H1 (cell line): ENCODE measurements at regions not wholly inside any gene's neighbourhood (a gene's known extent, or its start where the extent isn't known, plus 50 kb on each side); places are given as distances from the start of the nearest gene placed in this dataset.

Experiments used
- CTCF ChIA-PET: fragments of 300-600 bp; sonication (Branson Sonifier 250); formaldehyde crosslinking; loops from one replicate; lab custom pipeline; 2021; ENCODE audit not compliant: partially characterized antibody; lab: Charles Lee
- POLR2A ChIA-PET: fragments of 300-600 bp; sonication (Branson Sonifier 250); formaldehyde crosslinking; loops from one replicate; lab custom pipeline; 2021; ENCODE audit warnings: inconsistent platforms; ENCODE audit not compliant: partially characterized antibody; lab: Charles Lee
- DNase-seq, 2 experiments: peaks; one replicate each; pipeline versions ENCODE4 v3.0.0 to v3.0.0-alpha.2; 2010 to 2022; ENCODE audit warnings: low spot score in 2 of 2, low read depth in 1 of 2, mixed read lengths in 1 of 2
- FAIRE-seq: peaks from 2 replicates; lab custom pipeline; 2011; peaks lifted over from hg19 to GRCh38; lab: Jason Lieb, UNC
- H2AFZ ChIP-seq: 2 replicates; pipeline ENCODE4 v1.8.1; 2012; ENCODE audit warnings: low read length, inconsistent platforms
- H2AK5ac ChIP-seq: 2 replicates; pipeline ENCODE4 v1.6.1; 2013; ENCODE audit warnings: low read depth, low read length
- H2BK120ac ChIP-seq: replicated peaks from 2 replicates; pipeline ENCODE3; 2013; ENCODE audit warnings: low read depth, low read length, inconsistent platforms
- H2BK12ac ChIP-seq: 2 replicates; pipeline ENCODE4 v1.6.1; 2013; ENCODE audit warnings: low read depth, low read length
- H2BK15ac ChIP-seq: 2 replicates; pipeline ENCODE4 v1.6.1; 2013; ENCODE audit warnings: low read length
- H2BK20ac ChIP-seq: 2 replicates; pipeline ENCODE4 v1.6.1; 2013; ENCODE audit warnings: low read length
- H2BK5ac ChIP-seq: 2 replicates; pipeline ENCODE4 v1.6.1; 2013; ENCODE audit warnings: low read depth, low read length
- H3K14ac ChIP-seq: 2 replicates; pipeline ENCODE4 v1.6.1; 2013; ENCODE audit warnings: inconsistent platforms; ENCODE audit not compliant: insufficient read length
- H3K18ac ChIP-seq: 2 replicates; pipeline ENCODE4 v1.6.1; 2013; ENCODE audit warnings: low read length; ENCODE audit errors: extremely low read depth
- H3K23ac ChIP-seq: 2 replicates; pipeline ENCODE4 v1.6.1; 2013; ENCODE audit warnings: inconsistent platforms; ENCODE audit not compliant: insufficient read length
- H3K23me2 ChIP-seq: 2 replicates; pipeline ENCODE4 v1.6.1; 2013; ENCODE audit warnings: low read depth, low read length
- H3K27ac ChIP-seq: 2 replicates; pipeline ENCODE4 v1.6.1; 2011; ENCODE audit warnings: low read depth, low read length, inconsistent platforms
- H3K27me3 ChIP-seq, 4 experiments: replicated peaks in 1 of 4; 1 replicate in 1 of 4; 2 replicates in 3 of 4; pipeline versions ENCODE4 v1.6.1 to v1.8.1; 2011 to 2013; ENCODE audit warnings: low read length in 3 of 4, mild to moderate bottlenecking in 3 of 4, inconsistent platforms in 2 of 4, mixed read lengths in 2 of 4, moderate library complexity in 1 of 4; ENCODE audit not compliant: control insufficient read depth in 3 of 4, insufficient read depth in 3 of 4; ENCODE audit errors: extremely low read depth in 1 of 4
- H3K36me3 ChIP-seq, 4 experiments: 2 replicates each; pipeline versions ENCODE4 v1.6.1 to v1.8.1; 2011 to 2013; ENCODE audit warnings: mild to moderate bottlenecking in 4 of 4, low read length in 3 of 4, moderate library complexity in 2 of 4, control low read depth in 1 of 4, inconsistent platforms in 1 of 4; ENCODE audit not compliant: insufficient read depth in 4 of 4, control insufficient read depth in 2 of 4
- H3K4ac ChIP-seq: replicated peaks from 2 replicates; pipeline ENCODE3; 2013; ENCODE audit warnings: low read length, low read depth, mixed read lengths, inconsistent platforms; ENCODE audit not compliant: insufficient read length
- H3K4me1 ChIP-seq, 4 experiments: replicated peaks in 1 of 4; 1 replicate in 1 of 4; 2 replicates in 3 of 4; pipeline versions ENCODE4 v1.6.1 to v1.8.1; 2011 to 2013; ENCODE audit warnings: low read length in 3 of 4, inconsistent platforms in 2 of 4, mixed read lengths in 1 of 4; ENCODE audit not compliant: insufficient read depth in 4 of 4, control insufficient read depth in 3 of 4
- H3K4me2 ChIP-seq, 2 experiments: 2 replicates each; pipeline versions ENCODE4 v1.6.1 to v1.8.1; 2011 to 2013; ENCODE audit warnings: low read depth in 2 of 2, low read length in 2 of 2, control low read depth in 1 of 2, inconsistent platforms in 1 of 2, mild to moderate bottlenecking in 1 of 2; ENCODE audit not compliant: insufficient read depth in 1 of 2
- H3K4me3 ChIP-seq, 4 experiments: fragments of 200-600, 300-600 bp in 1 of 4; sonication (generic), shearing (Covaris generic), sonication (Bioruptor Twin) in 1 of 4; 2 replicates each; pipeline versions ENCODE4 v1.5.1 to v1.8.1; 2011 to 2016; ENCODE audit warnings: low read length in 4 of 4, low read depth in 3 of 4, control low read depth in 2 of 4, inconsistent platforms in 2 of 4, mild to moderate bottlenecking in 2 of 4, mixed read lengths in 1 of 4, moderate library complexity in 1 of 4; ENCODE audit not compliant: insufficient read depth in 2 of 4; ENCODE audit errors: extremely low read depth in 1 of 4
- H3K56ac ChIP-seq: replicated peaks from 2 replicates; pipeline ENCODE3; 2013; ENCODE audit warnings: low read depth, mild to moderate bottlenecking, mixed read lengths, low read length, inconsistent platforms; ENCODE audit not compliant: insufficient read length
- H3K79me1 ChIP-seq: 2 replicates; pipeline ENCODE4 v1.6.1; 2013; ENCODE audit warnings: low read depth, low read length, control low read depth
- H3K79me2 ChIP-seq, 2 experiments: 2 replicates each; pipeline versions ENCODE4 v1.6.1 to v1.8.1; 2012 to 2013; ENCODE audit warnings: low read length in 2 of 2, mild to moderate bottlenecking in 2 of 2, inconsistent platforms in 1 of 2; ENCODE audit not compliant: insufficient read depth in 2 of 2, control insufficient read depth in 1 of 2
- H3K9ac ChIP-seq, 4 experiments: replicated peaks in 1 of 4; 1 replicate in 1 of 4; 2 replicates in 3 of 4; pipeline versions ENCODE4 v1.6.1 to v1.8.1; 2011 to 2013; ENCODE audit warnings: low read depth in 3 of 4, low read length in 3 of 4, control low read depth in 2 of 4, mild to moderate bottlenecking in 2 of 4, moderate library complexity in 2 of 4, inconsistent platforms in 1 of 4; ENCODE audit errors: extremely low read depth in 1 of 4
- H3K9me3 ChIP-seq, 2 experiments: 2 replicates each; pipeline versions ENCODE4 v1.6.1 to v1.8.1; 2012 to 2013; ENCODE audit warnings: mild to moderate bottlenecking in 2 of 2, moderate library complexity in 2 of 2, control low read depth in 1 of 2, inconsistent platforms in 1 of 2, low read depth in 1 of 2, low read length in 1 of 2, mixed read lengths in 1 of 2; ENCODE audit not compliant: insufficient read depth in 2 of 2
- H4K20me1 ChIP-seq, 2 experiments: replicated peaks in 1 of 2; 2 replicates each; pipeline versions ENCODE3 to v1.8.1; 2011 to 2013; ENCODE audit warnings: inconsistent platforms in 2 of 2, low read length in 2 of 2, mild to moderate bottlenecking in 1 of 2; ENCODE audit not compliant: insufficient read depth in 2 of 2, control insufficient read depth in 1 of 2
- H4K5ac ChIP-seq: 2 replicates; pipeline ENCODE4 v1.6.1; 2013; ENCODE audit warnings: low read length, low read depth, mixed read lengths, inconsistent platforms; ENCODE audit not compliant: insufficient read length
- H4K8ac ChIP-seq: 2 replicates; pipeline ENCODE4 v1.8.0; 2013; ENCODE audit warnings: mild to moderate bottlenecking, moderate library complexity, low read length, inconsistent platforms; ENCODE audit not compliant: insufficient read depth; ENCODE audit errors: extremely low read depth
- H4K91ac ChIP-seq: replicated peaks from 2 replicates; pipeline ENCODE3; 2013; ENCODE audit warnings: low read length, mixed read lengths, inconsistent platforms; ENCODE audit not compliant: insufficient read length
- CEBPB ChIP-seq: IDR thresholded peaks from 2 replicates; pipeline ENCODE4 v1.6.1; 2012; ENCODE audit warnings: low read depth, low read length
- CTBP2 ChIP-seq: IDR thresholded peaks from 2 replicates; pipeline ENCODE4 v1.7.0; 2011; ENCODE audit warnings: borderline replicate concordance, mild to moderate bottlenecking, moderate library complexity, mixed read lengths, low read length; ENCODE audit not compliant: insufficient read depth, insufficient read length
- JUND ChIP-seq: IDR thresholded peaks from 2 replicates; pipeline ENCODE4 v1.6.1; 2011; ENCODE audit warnings: mild to moderate bottlenecking, improper control_type of control experiment, low read length
- PHF8 ChIP-seq: fragments of 200-600 bp; sonication (generic); conservative IDR thresholded peaks from 2 replicates; pipeline ENCODE4 v1.7.1; 2012; ENCODE audit warnings: low read depth, mild to moderate bottlenecking, inconsistent platforms, low read length, moderate library complexity
- WGBS, 2 experiments: shearing (Covaris generic) in 1 of 2; methylation state at CpG; one replicate each; pipeline versions ENCODE4 v1.1.6 to v1.1.7; 2013 to 2015; ENCODE audit warnings: low lambda C conversion rate in 2 of 2, mixed read lengths in 2 of 2, inconsistent platforms in 1 of 2, low coverage in 1 of 2, missing lambda C conversion rate in 1 of 2; ENCODE audit not compliant: insufficient replicate concordance in 2 of 2, insufficient coverage in 1 of 2, insufficient read length in 1 of 2; ENCODE audit errors: extremely low coverage in 1 of 2, missing lambda C conversion rate in 1 of 2; 5-methylcytosine and 5-hydroxymethylcytosine counted together

DNA sequence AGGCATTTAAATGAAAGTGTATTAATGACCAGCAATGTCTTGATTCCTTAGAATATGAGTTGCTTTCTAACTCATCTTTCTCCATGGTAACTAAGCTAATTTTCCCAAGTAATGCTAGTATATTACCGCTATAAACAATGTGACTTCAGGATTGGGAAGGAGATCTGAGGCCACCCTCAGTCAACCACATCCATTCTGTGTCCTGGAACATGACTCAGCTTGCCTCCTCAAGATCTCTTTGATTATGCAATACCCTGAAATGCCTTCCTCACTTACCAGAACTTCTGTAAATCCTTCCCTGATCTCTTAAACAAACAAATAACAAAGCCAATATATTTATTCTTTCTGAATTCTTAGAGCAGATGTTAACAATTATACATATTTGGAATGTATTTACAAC is 1495.5 kb downstream of the PCDH18 start:
- Histone ChIP-seq H3K4ac (no peak overlapping the region), H3K23ac (no peak overlapping the region), H2BK12ac (no peak overlapping the region), H3K27ac (no peak overlapping the region), H2AFZ (0 out of 2 replicates have a peak overlapping the region, but pooled peaks have one; percentile 59), H3K9ac (no peak overlapping the region), H3K4me1 (peaks cover 0 to 3% (median 0%) of the 10 kb centered on the region in 4 experiments; a peak in 1 of 7 replicates), H2BK15ac (no peak overlapping the region), H2BK20ac (no peak overlapping the region), H3K9me3 (no peaks in the 10 kb centered on the region), H3K27me3 (no peaks in the 10 kb centered on the region), H3K36me3 (no peaks in the 10 kb centered on the region), H3K23me2 (no peaks in the 10 kb centered on the region), H3K56ac (no peak overlapping the region), H3K14ac (no peak overlapping the region), H4K91ac (no peak overlapping the region), H3K79me1 (no peaks in the 10 kb centered on the region), H3K18ac (no peak overlapping the region), H2AK5ac (no peak overlapping the region), H3K4me3 (no peak overlapping the region), H4K8ac (no peak overlapping the region), H4K20me1 (no peaks in the 10 kb centered on the region), H2BK5ac (no peak overlapping the region)
- no peak for FAIRE-seq
- WGBS, 2 experiments: 97% methylated on average over 1 of the region's 1 CpG; no CpG with 5 or more reads in 1 of the 2 experiments
- ChIA-PET POLR2A (no interaction called here), CTCF (no interaction called here)
- DNase-seq: no peak
- TF ChIP-seq JUND: no peak
- peak; percentile 81 for TF ChIP-seq CEBPB
- no peak for TF ChIP-seq PHF8
- no peak for TF ChIP-seq CTBP2
- TF ChIP-seq, all 59 proteins: peak for 1
- H4K5ac ChIP-seq: no peak overlapping the region
- H3K79me2 ChIP-seq: no peaks in the 10 kb centered on the region
- H3K4me2 ChIP-seq: no peak overlapping the region
- no peak overlapping the region for H2BK120ac ChIP-seq
